22Rv1 (cell line): ENCODE measurements at regions not wholly inside any gene's neighbourhood (a gene's known extent, or its start where the extent isn't known, plus 50 kb on each side); places are given as distances from the start of the nearest gene placed in this dataset.

Source experiments
- CTCF ChIP-seq: fragments of 450-650 bp; IDR thresholded peaks from 2 replicates; pipeline ENCODE4 v1.5.1; 2017; ENCODE audit warnings: mild to moderate bottlenecking
- ZFX ChIP-seq: fragments of 450-650 bp; IDR thresholded peaks from 2 replicates; pipeline ENCODE4 v1.6.1; 2017; ENCODE audit warnings: antibody characterized with exemption, borderline replicate concordance

GRCh38 chr22:19597399-19597735 is 73.2 kb upstream of the CLDN5 start:
- no peak for TF ChIP-seq CTCF
- TF ChIP-seq ZFX: no peak
